ENCODE measurements at regions not wholly inside any gene's neighbourhood (a gene's known extent, or its start where the extent isn't known, plus 50 kb on each side); places are given as distances from the start of the nearest gene placed in this dataset.

GRCh38 chr6:30826961-30827342 is 57.4 kb upstream of the DDR1 start:
- intact Hi-C loops (cut with micrococcal nuclease) = loop anchor here (5.0 to 10.0 kb wide), 3 partner anchors 50 to 258 kb away; partner anchors contain the start of genes FLOT1 and IER3
- H3K36me3 ChIP-seq = no peaks in the 10 kb centered on the region
- H3K4me3 ChIP-seq = no peak overlapping the region

GRCh38 chr6:30824698-30825097 is 59.6 kb upstream of the DDR1 start:
- H3K27me3 ChIP-seq (ENCODE audit: low read depth) = no peaks in the 10 kb centered on the region
- H3K36me3 ChIP-seq = no peaks in the 10 kb centered on the region
- H3K4me3 ChIP-seq = no peak overlapping the region
- H3K27ac ChIP-seq (replicated peaks) = no peak overlapping the region
- H3K9me3 ChIP-seq (replicated peaks) = no peaks in the 10 kb centered on the region
- no peak for DNase-seq
- intact Hi-C loops (cut with micrococcal nuclease) = loop anchor here (5.0 to 10.0 kb wide), 3 partner anchors 53 to 260 kb away; partner anchors contain the start of genes FLOT1 and IER3
- peaks cover 37% of the 10 kb centered on the region for H3K4me1 ChIP-seq
- TF ChIP-seq CTCF (IDR thresholded peaks at IDR 0.05; ENCODE audit: borderline replicate concordance) = no peak

More at GRCh38 chr6:30826961-30827342, 57.4 kb upstream of the DDR1 start:
- no peak for TF ChIP-seq CTCF (IDR thresholded peaks at IDR 0.05; ENCODE audit: borderline replicate concordance)
- no peak for DNase-seq
- H3K4me1 ChIP-seq = peaks cover 22% of the 10 kb centered on the region
- H3K27ac ChIP-seq (replicated peaks) = no peak overlapping the region
- H3K9me3 ChIP-seq (replicated peaks) = no peaks in the 10 kb centered on the region
- no peaks in the 10 kb centered on the region for H3K27me3 ChIP-seq (ENCODE audit: low read depth)

GRCh38 chr6:30823534-30823865 is 60.8 kb upstream of the DDR1 start:
- Histone ChIP-seq H3K4me1 (peaks cover 32% of the 10 kb centered on the region), H3K27ac (replicated peaks) (no peak overlapping the region), H3K4me3 (no peak overlapping the region), H3K27me3 (ENCODE audit: low read depth) (no peaks in the 10 kb centered on the region), H3K36me3 (no peaks in the 10 kb centered on the region), H3K9me3 (replicated peaks) (no peaks in the 10 kb centered on the region)
- no peak for DNase-seq
- no peak for TF ChIP-seq CTCF (IDR thresholded peaks at IDR 0.05; ENCODE audit: borderline replicate concordance)
- intact Hi-C loops (cut with micrococcal nuclease) = loop anchor here (10.0 kb wide), 2 partner anchors 79 to 261 kb away; partner anchors contain the start of genes FLOT1 and IER3

- Histone ChIP-seq H3K36me3 (no peaks in the 10 kb centered on the region), H3K27me3 (ENCODE audit: low read depth) (no peaks in the 10 kb centered on the region), H3K27ac (replicated peaks) (peak overlapping the region; percentile 10), H3K4me1 (peaks cover 24% of the 10 kb centered on the region), H3K4me3 (no peak overlapping the region), H3K9me3 (replicated peaks) (no peaks in the 10 kb centered on the region)
- no peak for DNase-seq
- peak; percentile 62 for TF ChIP-seq CTCF (IDR thresholded peaks at IDR 0.05; ENCODE audit: borderline replicate concordance)
- intact Hi-C loops (cut with micrococcal nuclease) = loop anchor here (10.0 kb wide), 2 partner anchors 77 to 263 kb away; partner anchors contain the start of genes FLOT1 and IER3
Observed at GRCh38 chr6:30821862-30822784, 62.2 kb upstream of the DDR1 start.

- DNase-seq = peak; percentile 26
- peaks cover 24% of the 10 kb centered on the region for H3K4me1 ChIP-seq
- peak overlapping the region; percentile 38 for H3K27ac ChIP-seq (replicated peaks)
Observed at GRCh38 chr6:30820193-30820592, 64.1 kb upstream of the DDR1 start.

More at GRCh38 chr6:30820193-30820592, 64.1 kb upstream of the DDR1 start:
- TF ChIP-seq CTCF (IDR thresholded peaks at IDR 0.05; ENCODE audit: borderline replicate concordance) = no peak
- no peaks in the 10 kb centered on the region for H3K9me3 ChIP-seq (replicated peaks)
- H3K4me3 ChIP-seq = no peak overlapping the region
- no peaks in the 10 kb centered on the region for H3K27me3 ChIP-seq (ENCODE audit: low read depth)
- intact Hi-C loops (cut with micrococcal nuclease) = loop anchor here (10.0 kb wide), 2 partner anchors 75 to 265 kb away; partner anchors contain the start of genes FLOT1 and IER3
- no peaks in the 10 kb centered on the region for H3K36me3 ChIP-seq
